ENCODE measurements at regions not wholly inside any gene's neighbourhood (a gene's known extent, or its start where the extent isn't known, plus 50 kb on each side); places are given as distances from the start of the nearest gene placed in this dataset.
A peak's percentile ranks its signal among the peaks of the same experiment; 100 is the strongest.

GRCh38 chr9:107883496-107884124, 394.0 kb upstream of the KLF4 start:
- no peak for DNase-seq
- intact Hi-C loops (cut with DNase I): no loop called here
- ATAC-seq: peak in 1 of 8 donors; percentile 80

DNA sequence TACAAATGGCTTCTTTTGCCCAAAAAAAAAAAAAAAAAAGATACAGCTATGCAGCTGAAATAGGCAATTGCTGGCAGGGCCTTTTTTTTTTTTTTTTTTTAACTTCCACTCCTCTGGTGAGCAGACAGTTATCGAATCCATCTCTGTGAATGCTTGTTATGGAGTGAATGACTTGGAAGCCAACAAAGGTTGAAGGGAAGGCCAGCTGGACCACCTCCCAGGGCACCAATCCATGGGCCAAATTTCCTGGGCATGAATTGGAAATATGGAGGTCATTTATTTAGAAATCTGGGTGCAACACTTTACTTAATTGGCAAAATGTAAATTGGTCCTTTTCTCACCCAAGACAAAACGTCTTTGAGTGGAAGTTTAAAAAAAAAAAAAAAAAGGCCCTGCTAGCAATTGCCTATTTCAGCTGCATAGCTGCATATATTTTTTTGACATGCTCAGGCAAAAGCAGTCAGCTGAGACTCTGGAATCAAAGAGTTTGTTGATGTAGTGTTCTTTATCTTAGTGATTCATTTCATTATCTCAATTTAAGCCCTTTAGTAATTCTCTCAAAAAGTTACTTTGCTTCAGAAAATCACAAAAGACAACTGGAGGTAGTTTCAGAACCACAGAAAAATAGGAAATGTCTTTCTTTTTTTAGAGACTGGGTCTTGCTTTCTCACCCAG, 392.2 kb upstream of the KLF4 start:
- intact Hi-C loops (cut with DNase I): no loop called here
- TF ChIP-seq, protein P1, sequence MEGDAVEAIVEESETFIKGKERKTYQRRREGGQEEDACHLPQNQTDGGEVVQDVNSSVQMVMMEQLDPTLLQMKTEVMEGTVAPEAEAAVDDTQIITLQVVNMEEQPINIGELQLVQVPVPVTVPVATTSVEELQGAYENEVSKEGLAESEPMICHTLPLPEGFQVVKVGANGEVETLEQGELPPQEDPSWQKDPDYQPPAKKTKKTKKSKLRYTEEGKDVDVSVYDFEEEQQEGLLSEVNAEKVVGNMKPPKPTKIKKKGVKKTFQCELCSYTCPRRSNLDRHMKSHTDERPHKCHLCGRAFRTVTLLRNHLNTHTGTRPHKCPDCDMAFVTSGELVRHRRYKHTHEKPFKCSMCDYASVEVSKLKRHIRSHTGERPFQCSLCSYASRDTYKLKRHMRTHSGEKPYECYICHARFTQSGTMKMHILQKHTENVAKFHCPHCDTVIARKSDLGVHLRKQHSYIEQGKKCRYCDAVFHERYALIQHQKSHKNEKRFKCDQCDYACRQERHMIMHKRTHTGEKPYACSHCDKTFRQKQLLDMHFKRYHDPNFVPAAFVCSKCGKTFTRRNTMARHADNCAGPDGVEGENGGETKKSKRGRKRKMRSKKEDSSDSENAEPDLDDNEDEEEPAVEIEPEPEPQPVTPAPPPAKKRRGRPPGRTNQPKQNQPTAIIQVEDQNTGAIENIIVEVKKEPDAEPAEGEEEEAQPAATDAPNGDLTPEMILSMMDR (IDR thresholded peaks at IDR 0.05): no peak
- H3K4me1 ChIP-seq: peaks cover 0 to 12% (median 0%) of the 10 kb centered on the region in 9 donors
- H3K4me3 ChIP-seq: no peak overlapping the region
- WGBS, 2 donors: 57 to 78% methylated on average over 2 of the region's 2 CpGs
- no peaks in the 10 kb centered on the region for H3K27me3 ChIP-seq
- DNase-seq (no peak), ATAC-seq (no peak)
- no peaks in the 10 kb centered on the region for H3K36me3 ChIP-seq
- no peak overlapping the region for H3K27ac ChIP-seq
- H3K9me3 ChIP-seq: peaks cover 0 to 4% (median 0%) of the 10 kb centered on the region in 11 donors

More at GRCh38 chr9:107883496-107884124, 394.0 kb upstream of the KLF4 start:
- H3K4me1 ChIP-seq: peaks cover 0 to 12% (median 0%) of the 10 kb centered on the region in 9 donors
- H3K27ac ChIP-seq: no peak overlapping the region
- H3K27me3 ChIP-seq: no peaks in the 10 kb centered on the region
- TF ChIP-seq, protein P1 (IDR thresholded peaks at IDR 0.05): no peak
- peaks cover 0 to 4% (median 0%) of the 10 kb centered on the region in 11 donors for H3K9me3 ChIP-seq
- no peak overlapping the region for H3K4me3 ChIP-seq
- H3K36me3 ChIP-seq: no peaks in the 10 kb centered on the region
- 76 to 88% methylated on average over 4 of the region's 4 CpGs for WGBS, 2 donors

DNA sequence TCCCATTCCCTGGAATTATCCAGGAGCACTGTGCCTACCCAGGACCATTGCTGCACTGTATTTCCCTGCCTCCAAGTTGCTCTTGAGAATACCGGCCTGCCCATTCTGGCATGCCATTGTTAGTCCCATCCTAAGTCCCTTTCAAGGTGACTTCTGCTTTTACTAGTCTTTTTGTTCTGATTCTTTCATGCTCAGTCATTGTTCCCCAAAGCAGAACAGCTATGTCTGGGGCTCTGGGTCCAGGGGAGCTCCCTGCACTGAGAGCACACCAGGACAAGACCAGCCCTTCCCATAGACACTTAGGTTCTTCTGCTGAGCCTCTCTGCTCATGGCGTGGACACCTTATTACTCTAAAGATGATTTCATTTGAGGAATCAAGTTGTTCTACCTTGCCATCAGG, 388.9 kb upstream of the KLF4 start:
- Histone ChIP-seq H3K9me3 (peaks cover 0 to 4% (median 0%) of the 10 kb centered on the region in 11 donors), H3K36me3 (no peaks in the 10 kb centered on the region), H3K4me3 (no peak overlapping the region), H3K27me3 (peaks cover 0 to 8% (median 0%) of the 10 kb centered on the region in 7 donors), H3K27ac (no peak overlapping the region), H3K4me1 (peaks cover 0 to 27% (median 0%) of the 10 kb centered on the region in 9 donors)
- TF ChIP-seq, protein P1 (IDR thresholded peaks at IDR 0.05): no peak
- intact Hi-C loops (cut with DNase I): loop anchor here in 2 of 10 donors (5.0 to 10.0 kb wide), 2 partner anchors 46 to 214 kb away; no protein-coding TSS in a partner anchor
- 94 to 98% methylated on average over 2 of the region's 2 CpGs for WGBS, 2 donors
- DNase-seq (no peak), ATAC-seq (no peak)

DNA sequence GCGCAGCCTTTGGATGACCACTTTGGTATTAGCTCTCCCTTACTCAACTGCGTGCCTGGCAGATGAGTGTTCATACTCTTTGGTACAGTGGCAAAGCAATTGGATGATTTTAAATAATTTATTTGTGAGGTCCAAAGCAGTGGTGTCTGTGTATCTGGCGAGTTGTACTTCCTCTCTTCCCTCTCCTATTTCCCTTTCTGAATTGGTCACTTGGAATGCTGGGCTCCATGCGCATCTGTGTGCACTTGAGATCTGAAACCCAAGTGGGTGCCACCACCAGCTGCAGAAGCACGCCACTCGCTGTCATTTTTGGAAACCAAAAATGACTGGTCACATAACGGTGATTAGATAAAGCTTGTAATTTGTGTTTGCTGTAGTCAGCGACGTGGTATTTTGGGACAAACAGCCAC, 386.0 kb upstream of the KLF4 start:
- DNase-seq (no peak), ATAC-seq (peak in 1 of 8 donors; percentile 25)
- intact Hi-C loops (cut with DNase I): loop anchor here in 2 of 10 donors (5.0 to 10.0 kb wide), 2 partner anchors 43 to 211 kb away; no protein-coding TSS in a partner anchor
- H3K27ac ChIP-seq: no peak overlapping the region
- peaks cover 0 to 27% (median 0%) of the 10 kb centered on the region in 9 donors for H3K4me1 ChIP-seq
- peaks cover 0 to 8% (median 0%) of the 10 kb centered on the region in 7 donors for H3K27me3 ChIP-seq
- TF ChIP-seq, protein P1 (IDR thresholded peaks at IDR 0.05): no peak
- 76 to 78% methylated on average over 9 of the region's 9 CpGs for WGBS, 2 donors
- H3K4me3 ChIP-seq: no peak overlapping the region
- no peaks in the 10 kb centered on the region for H3K36me3 ChIP-seq
- H3K9me3 ChIP-seq: no peaks in the 10 kb centered on the region

Measured in heart right ventricle (tissue), 16 donors.